Dedifferentiated amniotic fluid mesenchymal stem cell (primary cell): ENCODE measurements at regions not wholly inside any gene's neighbourhood (a gene's known extent, or its start where the extent isn't known, plus 50 kb on each side); places are given as distances from the start of the nearest gene placed in this dataset.
A peak's percentile ranks its signal among the peaks of the same experiment; 100 is the strongest.
"Not testable (repeated sequence)": the region's sequence is repeated elsewhere in the genome, so short reads cannot be mapped to it uniquely, and the experiment has no call there.

Experiments used
- DNase-seq: peaks from one replicate; pipeline ENCODE4 v3.0.0-alpha.2; 2016; ENCODE audit errors: extremely low spot score

DNA sequence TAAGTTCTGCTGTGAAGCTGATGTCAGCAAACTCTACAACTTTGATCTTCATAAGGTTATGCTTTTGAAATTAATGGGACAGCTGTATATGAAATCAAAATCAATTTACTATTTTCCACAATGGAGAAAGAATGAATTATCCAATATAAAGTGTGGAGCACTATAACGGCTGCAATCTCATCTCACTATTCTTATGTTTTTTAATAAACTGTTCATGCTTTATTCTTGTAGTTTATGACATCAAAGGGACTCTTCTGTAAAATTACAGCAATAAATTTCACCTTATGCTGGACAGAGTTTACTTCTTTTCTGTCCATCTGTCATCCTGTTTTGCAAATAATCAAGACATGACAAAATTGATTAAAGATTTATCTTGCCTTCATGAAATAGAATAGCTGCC, 192.5 kb downstream of the TECRL start:
- no peak for DNase-seq

GRCh38 chr4:64205376-64205775, 203.9 kb downstream of the TECRL start:
- no peak for DNase-seq

DNA sequence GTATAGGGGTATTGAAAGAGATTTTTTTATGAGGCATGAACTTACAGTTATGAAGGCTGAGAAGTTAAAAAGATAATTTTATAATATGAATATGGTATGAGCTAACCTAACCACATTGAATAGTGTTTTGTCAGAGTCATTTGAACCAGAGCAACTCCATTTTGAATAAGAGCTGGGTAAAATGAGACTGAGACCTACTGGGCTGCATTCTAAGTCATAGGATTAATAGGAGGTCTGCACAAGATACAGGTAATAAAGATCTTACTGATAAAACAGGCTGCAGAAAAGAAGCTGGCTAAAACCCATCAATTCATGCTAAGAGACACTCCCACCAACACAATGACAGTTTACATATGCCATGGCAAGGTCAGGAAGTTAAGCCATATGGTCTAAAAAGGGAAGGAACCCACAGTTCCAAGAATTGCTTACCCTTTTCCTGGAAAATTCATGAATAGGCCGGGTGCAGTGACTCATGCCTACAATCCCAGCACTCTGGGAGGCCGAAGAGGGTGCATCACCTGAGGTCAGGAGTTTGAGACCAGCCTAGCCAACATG, 209.2 kb downstream of the TECRL start:
- no peak for DNase-seq

GRCh38 chr4:64195582-64195981, 213.7 kb downstream of the TECRL start:
- DNase-seq: no peak

DNA sequence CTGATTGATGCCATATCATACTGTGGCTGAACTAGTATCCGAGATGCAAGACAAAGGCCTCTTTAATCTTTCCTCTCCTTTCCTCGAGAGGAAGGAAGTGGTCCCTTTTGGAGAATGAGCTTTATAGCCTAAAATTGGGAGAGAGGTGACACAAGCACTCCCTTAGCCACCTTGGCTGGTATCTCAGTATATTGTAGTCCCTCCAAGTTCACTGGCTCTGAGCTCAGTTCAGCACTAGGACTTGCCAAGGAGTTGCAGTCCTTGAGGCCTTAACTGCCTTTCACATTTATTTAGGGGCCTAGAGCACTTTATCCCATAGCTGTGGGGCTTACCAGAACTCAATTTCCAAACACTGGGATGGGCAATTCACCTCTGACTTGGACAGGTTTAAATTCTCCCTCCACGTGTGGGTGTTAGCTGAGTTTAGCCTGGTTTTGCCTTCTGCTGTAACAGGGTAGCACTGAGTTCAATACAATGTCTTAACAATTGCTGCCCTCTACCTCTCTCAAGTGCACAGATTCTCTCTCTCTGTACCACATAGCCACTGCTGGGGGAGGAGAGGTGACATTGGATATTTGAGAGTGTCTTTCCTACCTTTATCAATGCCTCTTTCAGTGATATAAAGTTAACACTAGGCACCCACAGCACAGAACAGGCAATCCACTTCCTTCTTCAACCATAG, 216.4 kb downstream of the TECRL start:
- no peak for DNase-seq

GRCh38 chr4:64174247-64174882, 234.9 kb downstream of the TECRL start:
- no peak for DNase-seq

- DNase-seq: no peak
Measured at GRCh38 chr4:64166365-64166764, 242.9 kb downstream of the TECRL start.

DNA sequence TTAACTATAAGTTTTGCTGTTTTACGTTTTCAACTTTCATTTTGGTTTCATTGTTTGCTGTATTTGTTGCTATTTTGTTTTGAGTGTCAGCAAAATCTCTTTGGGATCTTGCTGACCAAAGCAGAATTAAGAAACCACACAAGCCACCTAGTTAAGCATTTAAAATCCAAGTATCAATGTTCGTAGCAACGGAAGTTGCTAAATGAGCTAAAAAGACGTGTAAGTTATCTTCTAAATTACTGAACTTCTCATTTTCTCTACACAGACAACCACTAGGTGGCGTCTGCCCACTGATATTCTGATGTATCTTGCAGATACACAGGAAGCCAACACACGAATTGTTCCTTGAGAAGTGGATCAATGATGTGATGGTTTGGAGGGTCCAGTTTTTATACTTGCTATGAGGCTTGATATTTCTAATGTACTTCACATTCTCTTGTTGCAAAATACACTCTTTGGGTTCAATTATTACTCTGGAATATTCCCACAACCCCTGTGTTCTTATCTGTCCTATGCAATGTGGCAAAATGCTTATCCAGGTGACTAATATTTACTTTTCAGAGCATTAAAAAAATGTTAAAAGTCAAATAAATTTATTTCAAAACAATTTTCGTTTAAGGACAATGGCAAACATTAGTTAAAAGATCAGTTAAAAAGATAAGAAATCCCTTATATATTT, 250.5 kb downstream of the TECRL start:
- peak; percentile 52 for DNase-seq

DNA sequence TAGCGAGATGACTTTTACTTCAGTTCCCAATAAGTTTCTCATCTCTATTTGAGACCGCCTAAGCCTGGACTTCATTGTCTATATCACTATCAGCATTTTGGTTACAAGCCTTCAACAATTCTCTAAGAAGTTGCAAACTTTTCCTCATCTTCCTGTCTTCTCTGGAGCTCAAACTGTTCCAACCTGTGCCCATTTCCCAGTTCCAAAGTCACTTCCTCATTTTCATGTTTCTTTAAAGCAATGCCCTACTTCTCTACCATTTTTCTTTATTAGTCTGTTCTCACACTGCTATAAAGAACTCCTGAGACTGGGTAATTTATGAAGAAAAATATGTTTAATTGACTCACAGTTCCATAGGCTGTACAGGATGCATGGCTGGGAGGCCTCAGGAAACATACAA, 251.9 kb downstream of the TECRL start:
- DNase-seq: no peak

GRCh38 chr4:64156253-64156652, 253.0 kb downstream of the TECRL start:
- no peak for DNase-seq

DNA sequence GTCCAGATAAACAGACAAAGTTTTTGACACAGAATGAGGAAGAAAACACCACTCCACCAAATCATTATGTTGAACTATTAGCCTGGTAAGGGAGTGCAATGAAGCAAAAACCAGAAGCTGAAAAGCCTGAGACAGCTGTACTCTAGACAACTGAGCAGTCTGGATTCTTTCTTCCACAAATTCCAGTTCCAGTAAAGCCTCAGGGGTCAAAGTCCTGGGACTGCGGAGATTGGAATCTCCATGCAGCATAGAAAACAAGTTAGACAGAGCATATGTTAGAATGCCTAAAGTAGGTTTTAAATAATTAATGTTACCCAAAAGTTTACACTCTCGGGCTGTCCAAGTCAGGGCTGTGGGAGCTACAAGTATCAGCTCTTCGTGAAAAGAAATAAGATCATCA, 263.2 kb downstream of the TECRL start:
- no peak for DNase-seq

GRCh38 chr4:64144994-64145393, 264.3 kb downstream of the TECRL start:
- DNase-seq: no peak

DNA sequence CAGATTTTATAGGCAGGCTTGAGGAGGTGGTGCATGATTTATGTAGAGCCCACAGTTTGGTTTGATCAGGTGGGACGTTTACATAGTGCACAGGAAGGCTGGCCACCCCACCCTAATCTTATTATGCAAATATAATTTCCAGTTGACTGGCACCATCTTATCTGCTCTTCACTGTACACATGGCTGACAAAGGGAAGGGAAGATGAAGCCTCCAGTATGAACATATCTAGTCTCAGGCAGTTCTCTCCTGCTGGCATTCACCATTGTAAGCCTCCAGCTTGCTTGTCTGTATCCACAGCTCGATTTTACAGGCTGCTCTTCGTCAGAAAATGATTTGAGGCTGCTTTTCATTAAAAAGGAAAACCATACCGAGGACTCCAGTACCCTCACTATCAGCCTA, 278.3 kb downstream of the TECRL start:
- DNase-seq: no peak

GRCh38 chr4:64125354-64125753, 283.9 kb downstream of the TECRL start:
- no peak for DNase-seq

DNA sequence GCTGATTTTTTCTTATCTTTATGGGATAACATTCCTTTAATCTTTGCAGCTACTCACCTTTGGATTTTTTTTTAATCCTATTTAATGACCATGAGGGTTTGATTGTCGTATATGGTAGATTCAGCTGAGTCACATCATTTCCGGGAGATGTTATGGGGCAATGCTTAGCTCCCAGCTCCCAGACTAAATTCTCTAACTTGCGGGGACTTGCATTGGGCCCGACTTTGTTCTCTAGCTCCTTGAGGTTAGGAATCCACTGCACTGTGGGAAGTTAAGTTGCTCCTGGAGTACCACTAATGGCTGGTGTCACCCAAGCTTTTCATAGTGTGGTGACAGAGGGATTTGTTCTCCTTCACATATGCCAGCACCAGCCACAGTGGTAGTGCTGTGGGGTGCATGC, 287.4 kb downstream of the TECRL start:
- DNase-seq: no peak

GRCh38 chr4:64105903-64106302, 303.3 kb downstream of the TECRL start:
- no peak for DNase-seq

DNA sequence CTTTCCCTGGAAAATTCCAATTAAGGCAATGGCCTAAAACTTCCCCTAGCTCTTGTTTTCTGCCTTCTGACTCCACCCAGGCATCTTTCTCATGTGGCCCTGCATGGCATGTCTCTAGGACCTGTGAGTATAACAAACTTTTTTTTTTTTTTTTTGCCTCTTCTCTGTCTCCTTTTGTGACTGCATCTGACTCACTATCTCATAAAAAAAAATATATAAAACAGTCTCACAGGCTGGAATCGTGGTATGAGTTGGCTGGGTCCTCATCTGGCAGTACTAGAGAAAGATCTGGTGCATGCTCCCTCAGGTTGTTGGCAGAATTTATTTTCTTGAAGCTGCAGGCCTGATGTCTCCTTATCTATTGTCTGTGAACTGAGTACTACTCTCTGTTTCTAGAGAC, 313.9 kb downstream of the TECRL start:
- DNase-seq: no peak

DNA sequence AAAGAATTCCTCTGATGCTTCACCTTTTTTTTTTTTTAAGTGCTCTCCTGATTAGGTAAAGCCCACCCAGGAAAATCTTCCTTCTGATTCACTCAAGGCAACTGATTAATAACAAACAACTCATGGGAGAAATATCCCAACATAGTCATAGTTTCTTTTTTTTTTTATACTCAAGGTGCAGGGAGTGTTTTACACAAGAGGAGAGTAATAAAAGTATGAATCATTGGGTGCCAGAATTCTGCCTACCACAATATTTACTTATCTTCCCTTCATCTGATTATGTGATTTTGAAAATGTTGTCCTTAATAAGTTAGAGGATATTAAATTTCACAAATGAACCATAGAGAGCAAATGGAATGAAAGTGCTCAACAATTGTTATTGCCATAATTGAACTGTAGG, 329.9 kb downstream of the TECRL start:
- no peak for DNase-seq

GRCh38 chr4:64068096-64068495, 341.2 kb downstream of the TECRL start:
- DNase-seq: no peak

- DNase-seq: no peak
Measured at GRCh38 chr4:64062991-64063390, 346.3 kb downstream of the TECRL start.

DNA sequence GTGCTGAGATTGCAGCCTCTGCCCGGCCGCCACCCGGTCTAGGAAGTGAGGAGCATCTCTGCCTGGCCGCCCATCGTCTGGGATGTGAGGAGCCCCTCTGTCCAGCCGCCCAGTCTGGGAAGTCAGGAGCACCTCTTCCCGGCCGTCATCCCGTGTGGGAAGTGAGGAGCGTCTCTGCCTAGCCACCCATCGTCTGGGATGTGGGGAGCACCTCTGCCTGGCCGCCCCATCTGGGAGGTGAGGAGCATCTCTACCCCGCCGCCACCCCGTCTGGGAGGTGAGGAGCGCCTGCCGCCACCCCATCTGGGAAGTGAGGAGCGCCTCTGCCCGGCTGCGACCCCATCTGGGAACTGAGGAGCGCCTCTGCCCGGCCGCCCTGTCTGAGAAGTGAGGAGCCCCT, 372.2 kb downstream of the TECRL start:
- not testable (repeated sequence) for DNase-seq

GRCh38 chr4:64022560-64022959, 386.7 kb downstream of the TECRL start:
- no peak for DNase-seq

DNA sequence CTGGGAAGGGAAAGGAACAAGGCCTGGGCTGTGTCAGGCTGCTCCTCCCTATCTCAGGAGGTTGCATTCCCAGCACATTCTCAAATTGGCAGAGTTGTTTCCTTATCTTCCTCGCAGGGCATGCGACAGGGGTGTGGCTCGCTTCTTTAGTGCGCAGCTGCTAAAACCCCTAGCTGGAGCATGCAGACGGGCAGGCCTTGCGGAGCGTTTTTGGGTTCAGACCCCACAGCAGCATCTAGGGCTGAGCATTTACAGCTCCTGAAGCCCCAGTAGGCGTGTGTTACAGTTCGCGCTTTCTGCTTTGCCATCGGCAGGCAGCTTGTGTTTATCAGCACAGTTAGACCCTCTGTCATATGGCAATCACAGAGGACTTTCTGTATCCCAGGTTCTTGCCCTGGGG, 392.4 kb downstream of the TECRL start:
- DNase-seq: no peak
